ENCODE measurements at regions not wholly inside any gene's neighbourhood (a gene's known extent, or its start where the extent isn't known, plus 50 kb on each side); places are given as distances from the start of the nearest gene placed in this dataset.

DNA sequence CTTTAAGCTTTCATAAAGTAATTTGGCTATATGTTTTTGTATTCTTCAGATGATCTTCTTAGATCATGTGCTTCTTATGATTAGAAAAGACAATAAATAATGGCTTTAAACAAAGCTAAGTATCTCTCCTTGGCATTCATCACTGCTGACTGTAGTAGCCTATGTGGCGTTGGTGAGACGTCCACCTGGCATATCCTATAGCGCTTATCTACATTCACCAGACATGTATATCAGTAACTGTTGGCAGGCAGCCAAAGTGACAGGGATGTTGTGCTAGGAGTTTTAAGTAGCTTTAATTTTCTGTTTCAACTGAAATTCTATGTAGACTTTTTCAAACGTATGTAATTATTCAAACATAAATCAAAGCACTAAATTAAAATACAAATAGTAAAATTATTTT, 276.4 kb downstream of the IL15 start:
- intact Hi-C loops (cut with micrococcal nuclease) = no loop called here
- Histone ChIP-seq H3K79me2 (ENCODE audit: insufficient read depth, low read length) (no peaks in the 10 kb centered on the region), H3K4me1 (ENCODE audit: control insufficient read depth in 1 of 2, insufficient read depth in 2 of 2, low read length in 2 of 2) (no peaks in the 10 kb centered on the region), H3K36me3 (ENCODE audit: control insufficient read depth in 1 of 2, insufficient read depth in 2 of 2, low read length in 2 of 2) (no peaks in the 10 kb centered on the region), H3K4me2 (ENCODE audit: low read length) (no peak overlapping the region), H2AFZ (ENCODE audit: low read depth, low read length, poor library complexity, severe bottlenecking) (no peak overlapping the region), H3K27ac (ENCODE audit: low read depth, low read length) (no peak overlapping the region), H3K27me3 (ENCODE audit: insufficient read depth, low read length) (no peaks in the 10 kb centered on the region), H3K4me3 (replicated peaks in 1 of 2; ENCODE audit: low read depth in 1 of 2, low read length in 2 of 2) (no peak overlapping the region), H3K9ac (ENCODE audit: low read length) (no peak overlapping the region), H4K20me1 (ENCODE audit: insufficient read depth) (no peaks in the 10 kb centered on the region), H3K9me2 (ENCODE audit: insufficient read depth) (no peaks in the 10 kb centered on the region), H3K9me3 (ENCODE audit: control insufficient read depth in 1 of 2, insufficient read depth in 1 of 2, low read depth in 1 of 2, low read length in 2 of 2) (no peaks in the 10 kb centered on the region)
- POLR2A ChIA-PET = no interaction called here
- RAD21 ChIA-PET (ENCODE audit: low non-redundant PET in 1 of 2, low total read pairs in 2 of 2, uncharacterized antibody in 2 of 2, unreplicated experiment in 2 of 2) = no interaction called here
- no peak for ATAC-seq
- TF ChIP-seq CBX3 (IDR thresholded peaks at IDR 0.05; ENCODE audit: low read depth) = no peak
- TF ChIP-seq SP1 (IDR thresholded peaks at IDR 0.05; ENCODE audit: low read depth) = no peak
- no peak for TF ChIP-seq ELF1 (IDR thresholded peaks at IDR 0.05; ENCODE audit: borderline replicate concordance, low read depth)
- no peak for TF ChIP-seq YY1 (IDR thresholded peaks at IDR 0.05; ENCODE audit: extremely low read depth, insufficient replicate concordance, low read depth, low read length)
- TF ChIP-seq TCF7L2 (IDR thresholded peaks at IDR 0.05; ENCODE audit: borderline replicate concordance, extremely low read depth, insufficient read depth, insufficient read length) = no peak
- TF ChIP-seq FOSL1 (IDR thresholded peaks at IDR 0.05; ENCODE audit: low read depth) = no peak
- no peak for TF ChIP-seq SRF (IDR thresholded peaks at IDR 0.05; ENCODE audit: low read depth)
- no peak for DNase-seq (ENCODE audit: low read depth, low spot score)
- no TSS peak for BruUV-seq (replicated peaks)
- CTCF ChIA-PET = no interaction called here

GRCh38 chr4:141913928-141914327, 277.5 kb downstream of the IL15 start:
- no peaks in the 10 kb centered on the region for H3K27me3 ChIP-seq (ENCODE audit: insufficient read depth, low read length)
- intact Hi-C loops (cut with micrococcal nuclease) = no loop called here
- BruUV-seq (replicated peaks) = no TSS peak
- no peak overlapping the region for H3K4me3 ChIP-seq (replicated peaks in 1 of 2; ENCODE audit: low read depth in 1 of 2, low read length in 2 of 2)
- H3K4me1 ChIP-seq (ENCODE audit: control insufficient read depth in 1 of 2, insufficient read depth in 2 of 2, low read length in 2 of 2) = no peaks in the 10 kb centered on the region
- no peaks in the 10 kb centered on the region for H3K9me2 ChIP-seq (ENCODE audit: insufficient read depth)
- H3K36me3 ChIP-seq (ENCODE audit: control insufficient read depth in 1 of 2, insufficient read depth in 2 of 2, low read length in 2 of 2) = no peaks in the 10 kb centered on the region
- H3K79me2 ChIP-seq (ENCODE audit: insufficient read depth, low read length) = no peaks in the 10 kb centered on the region
- H4K20me1 ChIP-seq (ENCODE audit: insufficient read depth) = no peaks in the 10 kb centered on the region
- H3K9me3 ChIP-seq (ENCODE audit: control insufficient read depth in 1 of 2, insufficient read depth in 1 of 2, low read depth in 1 of 2, low read length in 2 of 2) = no peaks in the 10 kb centered on the region
- ChIA-PET POLR2A (no interaction called here), CTCF (no interaction called here), RAD21 (ENCODE audit: low non-redundant PET in 1 of 2, low total read pairs in 2 of 2, uncharacterized antibody in 2 of 2, unreplicated experiment in 2 of 2) (no interaction called here)
- H2AFZ ChIP-seq (ENCODE audit: low read depth, low read length, poor library complexity, severe bottlenecking) = no peak overlapping the region
- H3K27ac ChIP-seq (ENCODE audit: low read depth, low read length) = no peak overlapping the region
- H3K4me2 ChIP-seq (ENCODE audit: low read length) = no peak overlapping the region
- ATAC-seq (no peak), DNase-seq (ENCODE audit: low read depth, low spot score) (no peak)
- no peak overlapping the region for H3K9ac ChIP-seq (ENCODE audit: low read length)
- no peak for TF ChIP-seq JUND (IDR thresholded peaks at IDR 0.05)
- no peak for TF ChIP-seq CEBPB (IDR thresholded peaks at IDR 0.05; ENCODE audit: low read depth)
- TF ChIP-seq FOSL1 (IDR thresholded peaks at IDR 0.05; ENCODE audit: low read depth) = no peak
- no peak for TF ChIP-seq RAD21 (IDR thresholded peaks at IDR 0.05; ENCODE audit: low read depth)
- no peak for TF ChIP-seq EZH2phosphoT487 (IDR thresholded peaks at IDR 0.05; ENCODE audit: borderline replicate concordance)
- TF ChIP-seq, protein P1, sequence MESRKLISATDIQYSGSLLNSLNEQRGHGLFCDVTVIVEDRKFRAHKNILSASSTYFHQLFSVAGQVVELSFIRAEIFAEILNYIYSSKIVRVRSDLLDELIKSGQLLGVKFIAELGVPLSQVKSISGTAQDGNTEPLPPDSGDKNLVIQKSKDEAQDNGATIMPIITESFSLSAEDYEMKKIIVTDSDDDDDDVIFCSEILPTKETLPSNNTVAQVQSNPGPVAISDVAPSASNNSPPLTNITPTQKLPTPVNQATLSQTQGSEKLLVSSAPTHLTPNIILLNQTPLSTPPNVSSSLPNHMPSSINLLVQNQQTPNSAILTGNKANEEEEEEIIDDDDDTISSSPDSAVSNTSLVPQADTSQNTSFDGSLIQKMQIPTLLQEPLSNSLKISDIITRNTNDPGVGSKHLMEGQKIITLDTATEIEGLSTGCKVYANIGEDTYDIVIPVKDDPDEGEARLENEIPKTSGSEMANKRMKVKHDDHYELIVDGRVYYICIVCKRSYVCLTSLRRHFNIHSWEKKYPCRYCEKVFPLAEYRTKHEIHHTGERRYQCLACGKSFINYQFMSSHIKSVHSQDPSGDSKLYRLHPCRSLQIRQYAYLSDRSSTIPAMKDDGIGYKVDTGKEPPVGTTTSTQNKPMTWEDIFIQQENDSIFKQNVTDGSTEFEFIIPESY (IDR thresholded peaks at IDR 0.05; ENCODE audit: extremely low read depth, insufficient replicate concordance, low read length) = no peak
- no peak for TF ChIP-seq POLR2A (IDR thresholded peaks at IDR 0.05; ENCODE audit: borderline replicate concordance, extremely low read depth, insufficient read depth, insufficient read length)
- TF ChIP-seq ELF1 (IDR thresholded peaks at IDR 0.05; ENCODE audit: borderline replicate concordance, low read depth) = no peak
- TF ChIP-seq SIN3A (IDR thresholded peaks at IDR 0.05; ENCODE audit: low read depth) = no peak
- TF ChIP-seq TCF7L2 (IDR thresholded peaks at IDR 0.05; ENCODE audit: borderline replicate concordance, extremely low read depth, insufficient read depth, insufficient read length) = no peak
- TF ChIP-seq ZNF274 (IDR thresholded peaks at IDR 0.05; ENCODE audit: low read depth, low read length) = no peak
